GM23338 (cell line): ENCODE measurements at regions not wholly inside any gene's neighbourhood (a gene's known extent, or its start where the extent isn't known, plus 50 kb on each side); places are given as distances from the start of the nearest gene placed in this dataset.

Experiments
- ATAC-seq: fragments of 200-7000 bp; cut with Tn5 transposase; 3 replicates; pipeline ENCODE4 v1.9.1; 2020
- DNase-seq: peaks from one replicate; pipeline ENCODE4 v3.0.0-alpha.2; 2015; ENCODE audit warnings: low spot score
- H2AFZ ChIP-seq: fragments of 200-600 bp; sonication (generic); 2 replicates; pipeline ENCODE4 v1.8.0; 2016; ENCODE audit warnings: antibody characterized with exemption, mild to moderate bottlenecking, moderate library complexity
- H3F3A ChIP-seq: fragments of 200-600 bp; sonication (generic); replicated peaks from 2 replicates; pipeline ENCODE4 v1.8.0; 2017; ENCODE audit warnings: antibody characterized with exemption, mixed run types, low read depth
- H3K27ac ChIP-seq: fragments of 200-600 bp; sonication (generic); 2 replicates; pipeline ENCODE4 v1.6.1; 2016; ENCODE audit warnings: low read depth
- H3K27me3 ChIP-seq: fragments of 200-600 bp; sonication (generic); 2 replicates; pipeline ENCODE4 v1.8.0; 2016; ENCODE audit warnings: mild to moderate bottlenecking, mixed run types, moderate library complexity; ENCODE audit not compliant: insufficient read depth
- H3K36me3 ChIP-seq: fragments of 200-600 bp; sonication (generic); 2 replicates; pipeline ENCODE4 v1.8.0; 2016; ENCODE audit warnings: mild to moderate bottlenecking; ENCODE audit not compliant: insufficient read depth
- H3K4me1 ChIP-seq: fragments of 200-600 bp; sonication (generic); 2 replicates; pipeline ENCODE4 v1.8.0; 2016; ENCODE audit warnings: mild to moderate bottlenecking, moderate library complexity; ENCODE audit not compliant: insufficient read depth
- H3K4me2 ChIP-seq: fragments of 200-600 bp; sonication (generic); 2 replicates; pipeline ENCODE4 v1.7.1; 2017; ENCODE audit warnings: mixed run types
- H3K4me3 ChIP-seq: fragments of 200-600 bp; sonication (generic); 2 replicates; pipeline ENCODE4 v1.6.1; 2016; ENCODE audit warnings: mixed run types
- H3K79me2 ChIP-seq: fragments of 200-600 bp; sonication (generic); replicated peaks from 2 replicates; pipeline ENCODE4 v1.8.0; 2017; ENCODE audit warnings: mild to moderate bottlenecking; ENCODE audit not compliant: insufficient read depth
- H3K9me2 ChIP-seq: fragments of 200-600 bp; sonication (generic); 2 replicates; pipeline ENCODE4 v1.8.0; 2017; ENCODE audit not compliant: insufficient read depth
- H4K20me1 ChIP-seq: fragments of 200-600 bp; sonication (generic); replicated peaks from 2 replicates; pipeline ENCODE4 v1.8.0; 2017; ENCODE audit warnings: mild to moderate bottlenecking; ENCODE audit not compliant: insufficient read depth
- H3K27ac Mint-ChIP-seq: 2 replicates; pipeline ENCODE4 v1.8.0; 2020; ENCODE audit warnings: inconsistent platforms, mild to moderate bottlenecking, moderate library complexity, mixed read lengths
- H3K27me3 Mint-ChIP-seq: 3 replicates; pipeline ENCODE4 v1.8.0; 2022; ENCODE audit warnings: low read depth, mild to moderate bottlenecking, moderate library complexity, mixed read lengths, inconsistent platforms; ENCODE audit not compliant: insufficient read depth, poor library complexity
- H3K36me3 Mint-ChIP-seq: 3 replicates; pipeline ENCODE4 v1.8.0; 2021; ENCODE audit warnings: low read depth, mild to moderate bottlenecking, inconsistent platforms, moderate library complexity, mixed read lengths
- H3K4me1 Mint-ChIP-seq: 3 replicates; pipeline ENCODE4 v1.8.0; 2020; ENCODE audit warnings: mild to moderate bottlenecking, inconsistent platforms, mixed read lengths
- H3K4me3 Mint-ChIP-seq: 3 replicates; pipeline ENCODE4 v1.8.0; 2021; ENCODE audit warnings: moderate library complexity, mild to moderate bottlenecking, inconsistent platforms, mixed read lengths
- H3K9me3 Mint-ChIP-seq: 3 replicates; pipeline ENCODE4 v1.8.0; 2020; ENCODE audit warnings: moderate library complexity, mild to moderate bottlenecking, inconsistent platforms, mixed read lengths
- CREB1 ChIP-seq: fragments of 250-450 bp; sonication (Bioruptor Pico); IDR thresholded peaks from 2 replicates; pipeline ENCODE4 v1.5.0; 2020; ENCODE audit warnings: low read depth, mild to moderate bottlenecking, moderate library complexity
- EZH2phosphoT487 ChIP-seq: fragments of 200-600 bp; sonication (generic); IDR thresholded peaks from one replicate; pipeline ENCODE4 v1.8.1; 2018; ENCODE audit warnings: antibody characterized with exemption; ENCODE audit not compliant: unreplicated experiment
- JUNB ChIP-seq: IDR thresholded peaks from one replicate; pipeline ENCODE4 v1.6.1; 2016; ENCODE audit warnings: antibody characterized with exemption; ENCODE audit not compliant: unreplicated experiment
- STAT1 ChIP-seq: IDR thresholded peaks from one replicate; pipeline ENCODE4 v1.6.1; 2016; ENCODE audit warnings: antibody characterized with exemption; ENCODE audit not compliant: unreplicated experiment
- TF ChIP-seq, protein P1 (sequence below): fragments of 250-450 bp; sonication (Bioruptor Pico); IDR thresholded peaks from 2 replicates; pipeline ENCODE4 v1.5.0; 2020; ENCODE audit warnings: mild to moderate bottlenecking, moderate library complexity
- TF ChIP-seq, protein P2 (sequence below), 2 experiments: fragments of 200-600 bp in 1 of 2; sonication (generic) in 1 of 2; conservative IDR thresholded peaks; 2 replicates each; pipeline versions ENCODE4 v1.5.1 to v1.6.1; 2016 to 2017; ENCODE audit warnings: antibody characterized with exemption in 2 of 2, low read depth in 2 of 2, mild to moderate bottlenecking in 2 of 2, moderate library complexity in 1 of 2
- TF ChIP-seq, protein P3 (sequence below): IDR thresholded peaks from 2 replicates; pipeline ENCODE4 v1.6.1; 2016; ENCODE audit warnings: antibody characterized with exemption
- TF ChIP-seq, protein P4 (sequence below): IDR thresholded peaks from one replicate; pipeline ENCODE4 v1.6.1; 2018; ENCODE audit warnings: antibody characterized with exemption; ENCODE audit not compliant: unreplicated experiment

DNA sequence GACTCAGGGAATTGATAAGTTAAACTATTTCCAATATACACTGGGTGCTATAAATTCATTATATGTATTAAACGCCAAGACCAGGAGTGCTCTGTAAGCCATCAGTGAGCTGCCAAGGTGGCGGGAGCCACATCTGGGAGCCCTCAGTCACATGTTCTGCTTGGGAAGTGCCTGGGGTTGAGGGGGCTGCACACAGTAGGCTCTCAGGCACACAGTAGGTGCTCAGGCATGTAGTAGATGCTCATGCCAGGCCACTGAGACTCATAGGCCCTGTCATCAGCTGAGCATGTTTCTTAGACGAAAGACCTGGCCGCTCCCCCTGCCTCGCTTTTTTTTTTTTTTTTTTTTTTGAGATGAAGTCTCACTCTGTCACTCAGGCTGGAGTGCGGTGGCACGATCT lies 83.3 kb upstream of the BHLHE23 start:
- DNase-seq (no peak), ATAC-seq (no peak)
- Mint-ChIP-seq H3K27ac (no peak overlapping the region), H3K4me1 (no peaks in the 10 kb centered on the region; the same call in 2 of the 3 replicates), H3K27me3 (peaks cover 16% of the 10 kb centered on the region), H3K9me3 (no peaks in the 10 kb centered on the region; the same call in 1 of the 3 replicates), H3K4me3 (no peak overlapping the region), H3K36me3 (no peaks in the 10 kb centered on the region)
- TF ChIP-seq, protein P1, sequence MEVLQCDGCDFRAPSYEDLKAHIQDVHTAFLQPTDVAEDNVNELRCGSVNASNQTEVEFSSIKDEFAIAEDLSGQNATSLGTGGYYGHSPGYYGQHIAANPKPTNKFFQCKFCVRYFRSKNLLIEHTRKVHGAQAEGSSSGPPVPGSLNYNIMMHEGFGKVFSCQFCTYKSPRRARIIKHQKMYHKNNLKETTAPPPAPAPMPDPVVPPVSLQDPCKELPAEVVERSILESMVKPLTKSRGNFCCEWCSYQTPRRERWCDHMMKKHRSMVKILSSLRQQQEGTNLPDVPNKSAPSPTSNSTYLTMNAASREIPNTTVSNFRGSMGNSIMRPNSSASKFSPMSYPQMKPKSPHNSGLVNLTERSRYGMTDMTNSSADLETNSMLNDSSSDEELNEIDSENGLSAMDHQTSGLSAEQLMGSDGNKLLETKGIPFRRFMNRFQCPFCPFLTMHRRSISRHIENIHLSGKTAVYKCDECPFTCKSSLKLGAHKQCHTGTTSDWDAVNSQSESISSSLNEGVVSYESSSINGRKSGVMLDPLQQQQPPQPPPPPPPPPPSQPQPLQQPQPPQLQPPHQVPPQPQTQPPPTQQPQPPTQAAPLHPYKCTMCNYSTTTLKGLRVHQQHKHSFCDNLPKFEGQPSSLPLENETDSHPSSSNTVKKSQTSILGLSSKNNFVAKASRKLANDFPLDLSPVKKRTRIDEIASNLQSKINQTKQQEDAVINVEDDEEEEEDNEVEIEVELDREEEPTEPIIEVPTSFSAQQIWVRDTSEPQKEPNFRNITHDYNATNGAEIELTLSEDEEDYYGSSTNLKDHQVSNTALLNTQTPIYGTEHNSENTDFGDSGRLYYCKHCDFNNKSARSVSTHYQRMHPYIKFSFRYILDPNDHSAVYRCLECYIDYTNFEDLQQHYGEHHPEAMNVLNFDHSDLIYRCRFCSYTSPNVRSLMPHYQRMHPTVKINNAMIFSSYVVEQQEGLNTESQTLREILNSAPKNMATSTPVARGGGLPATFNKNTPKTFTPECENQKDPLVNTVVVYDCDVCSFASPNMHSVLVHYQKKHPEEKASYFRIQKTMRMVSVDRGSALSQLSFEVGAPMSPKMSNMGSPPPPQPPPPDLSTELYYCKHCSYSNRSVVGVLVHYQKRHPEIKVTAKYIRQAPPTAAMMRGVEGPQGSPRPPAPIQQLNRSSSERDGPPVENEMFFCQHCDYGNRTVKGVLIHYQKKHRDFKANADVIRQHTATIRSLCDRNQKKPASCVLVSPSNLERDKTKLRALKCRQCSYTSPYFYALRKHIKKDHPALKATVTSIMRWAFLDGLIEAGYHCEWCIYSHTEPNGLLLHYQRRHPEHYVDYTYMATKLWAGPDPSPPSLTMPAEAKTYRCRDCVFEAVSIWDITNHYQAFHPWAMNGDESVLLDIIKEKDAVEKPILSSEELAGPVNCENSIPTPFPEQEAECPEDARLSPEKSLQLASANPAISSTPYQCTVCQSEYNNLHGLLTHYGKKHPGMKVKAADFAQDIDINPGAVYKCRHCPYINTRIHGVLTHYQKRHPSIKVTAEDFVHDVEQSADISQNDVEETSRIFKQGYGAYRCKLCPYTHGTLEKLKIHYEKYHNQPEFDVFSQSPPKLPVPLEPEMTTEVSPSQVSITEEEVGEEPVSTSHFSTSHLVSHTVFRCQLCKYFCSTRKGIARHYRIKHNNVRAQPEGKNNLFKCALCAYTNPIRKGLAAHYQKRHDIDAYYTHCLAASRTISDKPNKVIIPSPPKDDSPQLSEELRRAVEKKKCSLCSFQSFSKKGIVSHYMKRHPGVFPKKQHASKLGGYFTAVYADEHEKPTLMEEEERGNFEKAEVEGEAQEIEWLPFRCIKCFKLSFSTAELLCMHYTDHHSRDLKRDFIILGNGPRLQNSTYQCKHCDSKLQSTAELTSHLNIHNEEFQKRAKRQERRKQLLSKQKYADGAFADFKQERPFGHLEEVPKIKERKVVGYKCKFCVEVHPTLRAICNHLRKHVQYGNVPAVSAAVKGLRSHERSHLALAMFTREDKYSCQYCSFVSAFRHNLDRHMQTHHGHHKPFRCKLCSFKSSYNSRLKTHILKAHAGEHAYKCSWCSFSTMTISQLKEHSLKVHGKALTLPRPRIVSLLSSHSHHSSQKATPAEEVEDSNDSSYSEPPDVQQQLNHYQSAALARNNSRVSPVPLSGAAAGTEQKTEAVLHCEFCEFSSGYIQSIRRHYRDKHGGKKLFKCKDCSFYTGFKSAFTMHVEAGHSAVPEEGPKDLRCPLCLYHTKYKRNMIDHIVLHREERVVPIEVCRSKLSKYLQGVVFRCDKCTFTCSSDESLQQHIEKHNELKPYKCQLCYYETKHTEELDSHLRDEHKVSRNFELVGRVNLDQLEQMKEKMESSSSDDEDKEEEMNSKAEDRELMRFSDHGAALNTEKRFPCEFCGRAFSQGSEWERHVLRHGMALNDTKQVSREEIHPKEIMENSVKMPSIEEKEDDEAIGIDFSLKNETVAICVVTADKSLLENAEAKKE (CRISPR knock-in tag): no peak
- TF ChIP-seq, protein P2, sequence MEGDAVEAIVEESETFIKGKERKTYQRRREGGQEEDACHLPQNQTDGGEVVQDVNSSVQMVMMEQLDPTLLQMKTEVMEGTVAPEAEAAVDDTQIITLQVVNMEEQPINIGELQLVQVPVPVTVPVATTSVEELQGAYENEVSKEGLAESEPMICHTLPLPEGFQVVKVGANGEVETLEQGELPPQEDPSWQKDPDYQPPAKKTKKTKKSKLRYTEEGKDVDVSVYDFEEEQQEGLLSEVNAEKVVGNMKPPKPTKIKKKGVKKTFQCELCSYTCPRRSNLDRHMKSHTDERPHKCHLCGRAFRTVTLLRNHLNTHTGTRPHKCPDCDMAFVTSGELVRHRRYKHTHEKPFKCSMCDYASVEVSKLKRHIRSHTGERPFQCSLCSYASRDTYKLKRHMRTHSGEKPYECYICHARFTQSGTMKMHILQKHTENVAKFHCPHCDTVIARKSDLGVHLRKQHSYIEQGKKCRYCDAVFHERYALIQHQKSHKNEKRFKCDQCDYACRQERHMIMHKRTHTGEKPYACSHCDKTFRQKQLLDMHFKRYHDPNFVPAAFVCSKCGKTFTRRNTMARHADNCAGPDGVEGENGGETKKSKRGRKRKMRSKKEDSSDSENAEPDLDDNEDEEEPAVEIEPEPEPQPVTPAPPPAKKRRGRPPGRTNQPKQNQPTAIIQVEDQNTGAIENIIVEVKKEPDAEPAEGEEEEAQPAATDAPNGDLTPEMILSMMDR (conservative IDR thresholded peaks at IDR 0.05; ENCODE audit: low read depth in 2 of 2): no peak
- TF ChIP-seq STAT1 (no peak), CREB1 (CRISPR knock-in tag) (no peak), JUNB (no peak), EZH2phosphoT487 (no peak)
- TF ChIP-seq, protein P3, sequence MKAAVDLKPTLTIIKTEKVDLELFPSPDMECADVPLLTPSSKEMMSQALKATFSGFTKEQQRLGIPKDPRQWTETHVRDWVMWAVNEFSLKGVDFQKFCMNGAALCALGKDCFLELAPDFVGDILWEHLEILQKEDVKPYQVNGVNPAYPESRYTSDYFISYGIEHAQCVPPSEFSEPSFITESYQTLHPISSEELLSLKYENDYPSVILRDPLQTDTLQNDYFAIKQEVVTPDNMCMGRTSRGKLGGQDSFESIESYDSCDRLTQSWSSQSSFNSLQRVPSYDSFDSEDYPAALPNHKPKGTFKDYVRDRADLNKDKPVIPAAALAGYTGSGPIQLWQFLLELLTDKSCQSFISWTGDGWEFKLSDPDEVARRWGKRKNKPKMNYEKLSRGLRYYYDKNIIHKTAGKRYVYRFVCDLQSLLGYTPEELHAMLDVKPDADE: no peak
- TF ChIP-seq, protein P4, sequence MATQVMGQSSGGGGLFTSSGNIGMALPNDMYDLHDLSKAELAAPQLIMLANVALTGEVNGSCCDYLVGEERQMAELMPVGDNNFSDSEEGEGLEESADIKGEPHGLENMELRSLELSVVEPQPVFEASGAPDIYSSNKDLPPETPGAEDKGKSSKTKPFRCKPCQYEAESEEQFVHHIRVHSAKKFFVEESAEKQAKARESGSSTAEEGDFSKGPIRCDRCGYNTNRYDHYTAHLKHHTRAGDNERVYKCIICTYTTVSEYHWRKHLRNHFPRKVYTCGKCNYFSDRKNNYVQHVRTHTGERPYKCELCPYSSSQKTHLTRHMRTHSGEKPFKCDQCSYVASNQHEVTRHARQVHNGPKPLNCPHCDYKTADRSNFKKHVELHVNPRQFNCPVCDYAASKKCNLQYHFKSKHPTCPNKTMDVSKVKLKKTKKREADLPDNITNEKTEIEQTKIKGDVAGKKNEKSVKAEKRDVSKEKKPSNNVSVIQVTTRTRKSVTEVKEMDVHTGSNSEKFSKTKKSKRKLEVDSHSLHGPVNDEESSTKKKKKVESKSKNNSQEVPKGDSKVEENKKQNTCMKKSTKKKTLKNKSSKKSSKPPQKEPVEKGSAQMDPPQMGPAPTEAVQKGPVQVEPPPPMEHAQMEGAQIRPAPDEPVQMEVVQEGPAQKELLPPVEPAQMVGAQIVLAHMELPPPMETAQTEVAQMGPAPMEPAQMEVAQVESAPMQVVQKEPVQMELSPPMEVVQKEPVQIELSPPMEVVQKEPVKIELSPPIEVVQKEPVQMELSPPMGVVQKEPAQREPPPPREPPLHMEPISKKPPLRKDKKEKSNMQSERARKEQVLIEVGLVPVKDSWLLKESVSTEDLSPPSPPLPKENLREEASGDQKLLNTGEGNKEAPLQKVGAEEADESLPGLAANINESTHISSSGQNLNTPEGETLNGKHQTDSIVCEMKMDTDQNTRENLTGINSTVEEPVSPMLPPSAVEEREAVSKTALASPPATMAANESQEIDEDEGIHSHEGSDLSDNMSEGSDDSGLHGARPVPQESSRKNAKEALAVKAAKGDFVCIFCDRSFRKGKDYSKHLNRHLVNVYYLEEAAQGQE: no peak
- Histone ChIP-seq H3K4me3 (no peak overlapping the region), H3K36me3 (no peaks in the 10 kb centered on the region), H3K27me3 (no peaks in the 10 kb centered on the region), H3K4me1 (no peaks in the 10 kb centered on the region), H4K20me1 (no peaks in the 10 kb centered on the region), H3K9me2 (no peaks in the 10 kb centered on the region), H3F3A (no peaks in the 10 kb centered on the region), H3K27ac (no peak overlapping the region), H2AFZ (no peak overlapping the region), H3K79me2 (no peaks in the 10 kb centered on the region), H3K4me2 (no peak overlapping the region)
